SK-N-SH (cell line): ENCODE measurements at regions not wholly inside any gene's neighbourhood (a gene's known extent, or its start where the extent isn't known, plus 50 kb on each side); places are given as distances from the start of the nearest gene placed in this dataset.

Experiments
- CTCF ChIA-PET: fragments of 300-600, 350-600 bp; formaldehyde crosslinking; extraction: SDS; loops from one replicate; lab custom pipeline; 2021; lab: Yijun Ruan, JAX
- POLR2A ChIA-PET: fragments of 350-600 bp; sonication (Branson Sonifier 250); formaldehyde crosslinking; extraction: SDS; loops from one replicate; lab custom pipeline; 2020; ENCODE audit warnings: antibody characterized with exemption, inconsistent platforms; lab: Yijun Ruan, JAX
- DNase-seq: peaks from one replicate; pipeline ENCODE4 v3.0.0; 2012
- H2AFZ ChIP-seq: fragments of 200-600 bp; sonication (generic); 2 replicates; pipeline ENCODE4 v1.8.1; 2016; ENCODE audit warnings: antibody characterized with exemption, mild to moderate bottlenecking, low read depth
- H3F3A ChIP-seq: fragments of 200-600 bp; sonication (generic); replicated peaks from 2 replicates; pipeline ENCODE3; 2016; ENCODE audit warnings: antibody characterized with exemption, mild to moderate bottlenecking; ENCODE audit not compliant: insufficient read depth
- H3K27ac ChIP-seq, 2 experiments: fragments of 200-500 bp in 1 of 2; fragments of 200-600 bp in 1 of 2; sonication (Bioruptor generic) in 1 of 2; sonication (generic), shearing (Covaris generic) in 1 of 2; 2 replicates each; pipeline versions ENCODE4 v1.5.1 to v1.6.1; 2014 to 2016; ENCODE audit warnings: low read depth in 2 of 2, inconsistent platforms in 1 of 2, low read length in 1 of 2, mild to moderate bottlenecking in 1 of 2, mixed read lengths in 1 of 2
- H3K27me3 ChIP-seq: fragments of 200-600 bp; sonication (generic), shearing (Covaris generic); 2 replicates; pipeline ENCODE4 v1.6.1; 2016; ENCODE audit warnings: mixed run types; ENCODE audit not compliant: insufficient read depth
- H3K36me3 ChIP-seq, 2 experiments: fragments of 200-500 bp in 1 of 2; fragments of 200-600 bp in 1 of 2; sonication (Bioruptor generic) in 1 of 2; sonication (generic) in 1 of 2; replicated peaks in 1 of 2; 2 replicates each; pipeline versions ENCODE3 to v1.5.1; 2014 to 2016; ENCODE audit warnings: low read length in 1 of 2, mild to moderate bottlenecking in 1 of 2; ENCODE audit not compliant: insufficient read depth in 2 of 2, control insufficient read depth in 1 of 2
- H3K4me1 ChIP-seq, 2 experiments: fragments of 200-500 bp in 1 of 2; fragments of 200-600 bp in 1 of 2; sonication (Bioruptor generic) in 1 of 2; sonication (generic), shearing (Covaris generic) in 1 of 2; 2 replicates each; pipeline versions ENCODE4 v1.5.1 to v1.6.1; 2014 to 2016; ENCODE audit warnings: low read depth in 1 of 2, low read length in 1 of 2, mixed run types in 1 of 2; ENCODE audit not compliant: insufficient read depth in 2 of 2, control insufficient read depth in 1 of 2
- H3K4me2 ChIP-seq: fragments of 200-600 bp; sonication (generic), shearing (Covaris generic); 2 replicates; pipeline ENCODE4 v1.6.1; 2017; ENCODE audit warnings: mixed run types
- H3K4me3 ChIP-seq, 2 experiments: fragments of 200-500 bp in 1 of 2; fragments of 200-600 bp in 1 of 2; sonication (Bioruptor generic) in 1 of 2; sonication (generic), shearing (Covaris generic) in 1 of 2; 2 replicates each; pipeline versions ENCODE4 v1.5.1 to v1.8.1; 2014 to 2016; ENCODE audit warnings: low read depth in 2 of 2, inconsistent platforms in 1 of 2, low read length in 1 of 2, mild to moderate bottlenecking in 1 of 2, mixed read lengths in 1 of 2, moderate library complexity in 1 of 2
- H3K79me2 ChIP-seq: fragments of 200-600 bp; sonication (generic); 2 replicates; pipeline ENCODE4 v1.8.1; 2017; ENCODE audit warnings: mild to moderate bottlenecking; ENCODE audit not compliant: insufficient read depth
- H3K9ac ChIP-seq: fragments of 200-600 bp; sonication (generic); 2 replicates; pipeline ENCODE4 v1.6.1; 2017; ENCODE audit warnings: mixed run types
- H3K9me2 ChIP-seq: fragments of 200-600 bp; sonication (generic); 2 replicates; pipeline ENCODE4 v1.6.1; 2017; ENCODE audit warnings: mixed run types
- H3K9me3 ChIP-seq: fragments of 200-600 bp; sonication (generic); 2 replicates; pipeline ENCODE4 v1.6.1; 2017; ENCODE audit warnings: mixed run types, mild to moderate bottlenecking, moderate library complexity
- H4K20me1 ChIP-seq: fragments of 200-600 bp; sonication (generic); 2 replicates; pipeline ENCODE4 v1.6.1; 2017; ENCODE audit warnings: mild to moderate bottlenecking, mixed run types; ENCODE audit not compliant: insufficient read depth
- EP300 ChIP-seq, 2 experiments: IDR thresholded peaks; 2 replicates each; pipeline versions ENCODE4 v1.4.0 to v1.6.1; 2012; ENCODE audit warnings: borderline replicate concordance in 1 of 2, low read depth in 1 of 2, low read length in 1 of 2
- EZH2phosphoT487 ChIP-seq: fragments of 200-600 bp; sonication (generic); IDR thresholded peaks from 2 replicates; pipeline ENCODE4 v1.6.1; 2017; ENCODE audit warnings: low read depth, mixed run types, mild to moderate bottlenecking, antibody characterized with exemption, moderate library complexity, borderline replicate concordance
- FOXJ3 ChIP-seq: sonication (generic); formaldehyde crosslinking; IDR thresholded peaks from 2 replicates; pipeline ENCODE4 v1.5.1; 2020; ENCODE audit warnings: mild to moderate bottlenecking, missing genetic modification reagents
- FOXM1 ChIP-seq: IDR thresholded peaks from 2 replicates; pipeline ENCODE4 v1.4.0; 2012; ENCODE audit warnings: low read depth, mild to moderate bottlenecking
- GATA2 ChIP-seq: sonication (generic); formaldehyde crosslinking; IDR thresholded peaks from 2 replicates; pipeline ENCODE4 v1.5.0; 2020; ENCODE audit warnings: mild to moderate bottlenecking, missing genetic modification reagents
- MEF2A ChIP-seq: IDR thresholded peaks from 2 replicates; pipeline ENCODE4 v1.4.0; 2012; ENCODE audit warnings: low read depth, borderline replicate concordance
- NRF1 ChIP-seq: IDR thresholded peaks from 2 replicates; pipeline ENCODE4 v1.6.1; 2012; ENCODE audit warnings: low read depth, mild to moderate bottlenecking, low read length
- RFX5 ChIP-seq: IDR thresholded peaks from 2 replicates; pipeline ENCODE4 v1.6.1; 2012; ENCODE audit warnings: mild to moderate bottlenecking, improper control_type of control experiment, low read length
- RXRA ChIP-seq: IDR thresholded peaks from 2 replicates; pipeline ENCODE4 v1.4.0; 2012; ENCODE audit warnings: low read depth, mild to moderate bottlenecking, borderline replicate concordance
- TEAD4 ChIP-seq: IDR thresholded peaks from 2 replicates; pipeline ENCODE4 v1.4.0; 2012; ENCODE audit warnings: mild to moderate bottlenecking, borderline replicate concordance; ENCODE audit not compliant: insufficient read depth
- USF1 ChIP-seq: IDR thresholded peaks from 2 replicates; pipeline ENCODE4 v1.4.0; 2012; ENCODE audit warnings: low read depth, borderline replicate concordance
- YY1 ChIP-seq: IDR thresholded peaks from 2 replicates; pipeline ENCODE4 v1.4.0; 2012; ENCODE audit warnings: low read depth, mild to moderate bottlenecking
- WGBS: methylation state at CpG from one replicate; pipeline ENCODE4 v1.1.6; 2017; ENCODE audit warnings: low lambda C conversion rate; 5-methylcytosine and 5-hydroxymethylcytosine counted together
- TF ChIP-seq, protein P1 (sequence below): IDR thresholded peaks from 2 replicates; pipeline ENCODE4 v1.6.1; 2012; ENCODE audit warnings: mild to moderate bottlenecking, low read depth, low read length, moderate library complexity

DNA sequence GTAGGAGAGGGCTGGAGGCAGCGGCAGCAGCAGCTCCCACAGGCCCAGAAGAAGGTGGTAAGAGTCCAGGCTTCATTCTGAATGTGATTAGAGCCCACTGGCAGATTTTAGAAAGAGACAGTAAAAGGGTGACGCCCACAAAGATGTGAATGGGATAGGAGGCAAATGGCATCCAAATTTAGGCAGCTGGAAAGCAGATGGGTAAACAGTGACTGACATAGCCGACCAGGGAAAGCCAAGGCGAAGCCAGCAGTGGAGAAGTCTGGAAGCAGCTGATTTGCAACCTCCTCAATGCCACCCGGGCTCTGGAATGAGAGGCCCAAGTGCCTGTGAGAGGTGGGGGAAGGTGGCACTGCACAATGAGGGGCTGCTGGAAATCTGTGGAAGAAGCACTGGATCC, 103.3 kb downstream of the C5orf15 start (continued):
- TF ChIP-seq GATA2 (CRISPR knock-in tag) (peak; percentile 34; the same call in 1 of the 2 replicates), NRF1 (no peak)

DNA sequence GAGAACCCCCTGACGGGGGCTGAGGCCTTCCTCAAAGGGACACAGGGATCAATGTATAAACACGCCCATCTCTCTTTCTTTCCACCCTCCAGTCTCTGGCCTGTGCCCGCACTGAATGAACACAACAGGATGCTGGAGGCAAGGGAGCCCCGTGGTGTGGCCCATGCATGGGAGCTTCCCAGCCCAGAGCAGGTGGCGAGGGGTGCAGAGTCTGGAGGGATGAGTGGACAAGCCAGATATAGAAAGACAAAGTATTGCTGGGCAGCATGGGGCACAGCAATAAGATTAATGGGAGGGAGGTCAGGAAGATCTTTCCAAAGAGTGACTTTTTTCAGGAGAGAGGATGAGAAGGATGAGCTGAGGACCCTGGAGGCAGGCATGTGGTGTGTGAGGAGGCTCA, 103.7 kb downstream of the C5orf15 start:
- no peak for TF ChIP-seq FOXJ3 (CRISPR knock-in tag)
- no peak for TF ChIP-seq USF1
- TF ChIP-seq EP300 (IDR thresholded peaks at IDR 0.05; ENCODE audit: borderline replicate concordance in 1 of 2, low read depth in 1 of 2, low read length in 1 of 2), result no peak
- no peak for TF ChIP-seq NRF1
- no peak for TF ChIP-seq TEAD4
- TF ChIP-seq RFX5, result no peak
- TF ChIP-seq, protein P1, sequence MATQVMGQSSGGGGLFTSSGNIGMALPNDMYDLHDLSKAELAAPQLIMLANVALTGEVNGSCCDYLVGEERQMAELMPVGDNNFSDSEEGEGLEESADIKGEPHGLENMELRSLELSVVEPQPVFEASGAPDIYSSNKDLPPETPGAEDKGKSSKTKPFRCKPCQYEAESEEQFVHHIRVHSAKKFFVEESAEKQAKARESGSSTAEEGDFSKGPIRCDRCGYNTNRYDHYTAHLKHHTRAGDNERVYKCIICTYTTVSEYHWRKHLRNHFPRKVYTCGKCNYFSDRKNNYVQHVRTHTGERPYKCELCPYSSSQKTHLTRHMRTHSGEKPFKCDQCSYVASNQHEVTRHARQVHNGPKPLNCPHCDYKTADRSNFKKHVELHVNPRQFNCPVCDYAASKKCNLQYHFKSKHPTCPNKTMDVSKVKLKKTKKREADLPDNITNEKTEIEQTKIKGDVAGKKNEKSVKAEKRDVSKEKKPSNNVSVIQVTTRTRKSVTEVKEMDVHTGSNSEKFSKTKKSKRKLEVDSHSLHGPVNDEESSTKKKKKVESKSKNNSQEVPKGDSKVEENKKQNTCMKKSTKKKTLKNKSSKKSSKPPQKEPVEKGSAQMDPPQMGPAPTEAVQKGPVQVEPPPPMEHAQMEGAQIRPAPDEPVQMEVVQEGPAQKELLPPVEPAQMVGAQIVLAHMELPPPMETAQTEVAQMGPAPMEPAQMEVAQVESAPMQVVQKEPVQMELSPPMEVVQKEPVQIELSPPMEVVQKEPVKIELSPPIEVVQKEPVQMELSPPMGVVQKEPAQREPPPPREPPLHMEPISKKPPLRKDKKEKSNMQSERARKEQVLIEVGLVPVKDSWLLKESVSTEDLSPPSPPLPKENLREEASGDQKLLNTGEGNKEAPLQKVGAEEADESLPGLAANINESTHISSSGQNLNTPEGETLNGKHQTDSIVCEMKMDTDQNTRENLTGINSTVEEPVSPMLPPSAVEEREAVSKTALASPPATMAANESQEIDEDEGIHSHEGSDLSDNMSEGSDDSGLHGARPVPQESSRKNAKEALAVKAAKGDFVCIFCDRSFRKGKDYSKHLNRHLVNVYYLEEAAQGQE, result no peak
- Histone ChIP-seq H3K27me3 (peaks cover 10% of the 10 kb centered on the region; the same call in 1 of the 2 replicates), H3K4me3 (no peak overlapping the region), H3K27ac (no peak overlapping the region), H3K9me2 (no peaks in the 10 kb centered on the region), H4K20me1 (no peaks in the 10 kb centered on the region), H3F3A (no peaks in the 10 kb centered on the region), H3K9me3 (no peaks in the 10 kb centered on the region), H3K4me1 (peaks cover 0 to 18% of the 10 kb centered on the region in 2 experiments; a peak in 2 of 4 replicates), H3K4me2 (no peak overlapping the region), H3K79me2 (no peaks in the 10 kb centered on the region), H3K9ac (no peak overlapping the region), H2AFZ (no peak overlapping the region), H3K36me3 (no peaks in the 10 kb centered on the region)
- POLR2A ChIA-PET, result interaction anchor here (0.9 to 1.1 kb wide), 2 partner anchors 43 to 151 kb away, joined by 3 to 5 read pairs; no protein-coding TSS in a partner anchor
- 44% methylated on average over 5 of the region's 5 CpGs for WGBS
- CTCF ChIA-PET, result interaction anchor here (0.6 to 9.7 kb wide), 4 partner anchors 19 to 441 kb away, joined by 3 to 137 read pairs (median 6); no protein-coding TSS in a partner anchor
- no peak for DNase-seq

- POLR2A ChIA-PET, result no interaction called here
- Histone ChIP-seq H3K36me3 (no peaks in the 10 kb centered on the region), H3K79me2 (no peaks in the 10 kb centered on the region), H3K9me2 (no peaks in the 10 kb centered on the region), H3K4me3 (no peak overlapping the region), H3K9me3 (no peaks in the 10 kb centered on the region), H4K20me1 (no peaks in the 10 kb centered on the region), H3K4me1 (peaks cover 0 to 12% of the 10 kb centered on the region in 2 experiments; a peak in 2 of 4 replicates), H3K4me2 (no peak overlapping the region), H3K9ac (no peak overlapping the region), H3F3A (no peaks in the 10 kb centered on the region), H3K27ac (no peak overlapping the region), H2AFZ (no peak overlapping the region), H3K27me3 (peaks cover 10% of the 10 kb centered on the region; the same call in 1 of the 2 replicates)
- CTCF ChIA-PET, result interaction anchor here (0.9 to 9.7 kb wide), 4 partner anchors 19 to 440 kb away, joined by 4 to 137 read pairs (median 6); no protein-coding TSS in a partner anchor
- DNase-seq, result no peak
- 49% methylated on average over 8 of the region's 11 CpGs for WGBS
- TF ChIP-seq EZH2phosphoT487 (no peak), RXRA (no peak), YY1 (no peak), FOXM1 (no peak), GATA2 (CRISPR knock-in tag) (no peak), MEF2A (no peak)
- TF ChIP-seq, protein P1, result no peak
Observed at GRCh38 chr5:133863857-133864585, 104.4 kb downstream of the C5orf15 start.
